K562 (cell line): ENCODE measurements at regions not wholly inside any gene's neighbourhood (a gene's known extent, or its start where the extent isn't known, plus 50 kb on each side); places are given as distances from the start of the nearest gene placed in this dataset.

Source experiments
- ATAC-seq: fragments of 200-7000 bp; cut with Tn5 transposase; 3 replicates; pipeline ENCODE4 v1.9.1; 2020; ENCODE audit warnings: moderate library complexity
- BruUV-seq: library from RNA; stranded (reverse); fragments of 400-500 nt; replicated peaks from 2 replicates; lab custom pipeline; 2021; lab: Mats Ljungman, UMichigan
- CTCF ChIA-PET: fragments of 300-600 bp; formaldehyde crosslinking; extraction: SDS; loops from one replicate; lab custom pipeline; 2021; ENCODE audit warnings: low intra/inter-chr PET ratio; lab: Yijun Ruan, JAX
- POLR2A ChIA-PET: fragments of 300-600, 350-650 bp; sonication (Branson Sonifier 250); formaldehyde crosslinking; extraction: SDS; loops from one replicate; lab custom pipeline; 2021; ENCODE audit warnings: antibody characterized with exemption, inconsistent platforms; lab: Yijun Ruan, JAX
- DNase-seq, 4 experiments: peaks; one replicate each; pipeline versions ENCODE4 v3.0.0 to v3.0.0-alpha.2; 2011 to 2018; ENCODE audit warnings: low spot score in 3 of 4, mixed read lengths in 3 of 4; ENCODE audit errors: extremely low read depth in 1 of 4
- FAIRE-seq: peaks from 2 replicates; lab custom pipeline; 2011; peaks lifted over from hg19 to GRCh38; lab: Jason Lieb, UNC
- H2AFZ ChIP-seq: 2 replicates; pipeline ENCODE4 v1.6.0; 2011; ENCODE audit warnings: low read depth, low read length, control low read depth, inconsistent platforms
- H3K27ac ChIP-seq: fragments of 200-600 bp; 3 replicates; pipeline ENCODE4 v1.8.0; 2011; ENCODE audit warnings: low read depth, mild to moderate bottlenecking, control low read depth, inconsistent platforms, low read length, moderate library complexity, mixed read lengths; ENCODE audit errors: extremely low read depth
- H3K27me3 ChIP-seq, 2 experiments: fragments of 300-600 bp in 1 of 2; 2 replicates in 1 of 2; 3 replicates in 1 of 2; pipeline versions ENCODE4 v1.6.0 to v1.8.0; 2011; ENCODE audit warnings: inconsistent platforms in 2 of 2, low read length in 2 of 2, mild to moderate bottlenecking in 1 of 2, mixed read lengths in 1 of 2, moderate library complexity in 1 of 2; ENCODE audit not compliant: control insufficient read depth in 2 of 2, insufficient read depth in 2 of 2
- H3K36me3 ChIP-seq: fragments of 300-600 bp; 3 replicates; pipeline ENCODE4 v1.8.0; 2011; ENCODE audit warnings: mild to moderate bottlenecking, low read length, inconsistent platforms; ENCODE audit not compliant: control insufficient read depth, insufficient read depth
- H3K4me1 ChIP-seq, 2 experiments: fragments of 200-600 bp in 1 of 2; replicated peaks in 1 of 2; 2 replicates in 1 of 2; 3 replicates in 1 of 2; pipeline versions ENCODE4 v1.5.1 to v1.8.0; 2011; ENCODE audit warnings: inconsistent platforms in 2 of 2, low read length in 2 of 2, mild to moderate bottlenecking in 1 of 2, mixed read lengths in 1 of 2, moderate library complexity in 1 of 2; ENCODE audit not compliant: control insufficient read depth in 2 of 2, insufficient read depth in 2 of 2
- H3K4me2 ChIP-seq: 2 replicates; pipeline ENCODE4 v1.6.1; 2011; ENCODE audit warnings: low read length, control low read depth, inconsistent platforms, mixed read lengths; ENCODE audit not compliant: insufficient read depth
- H3K4me3 ChIP-seq: fragments of 200-600 bp; sonication (generic), shearing (Covaris generic); 2 replicates; pipeline ENCODE4 v1.5.1; 2016; ENCODE audit warnings: control low read depth, inconsistent platforms
- H3K79me2 ChIP-seq: fragments of 200-600 bp; 3 replicates; pipeline ENCODE4 v1.8.0; 2011; ENCODE audit warnings: low read length, inconsistent platforms; ENCODE audit not compliant: control insufficient read depth, insufficient read depth
- H3K9ac ChIP-seq, 2 experiments: 2 replicates each; pipeline versions ENCODE4 v1.6.0 to v1.6.1; 2011; ENCODE audit warnings: low read depth in 2 of 2, low read length in 2 of 2, control low read depth in 1 of 2, inconsistent platforms in 1 of 2, mild to moderate bottlenecking in 1 of 2, mixed read lengths in 1 of 2; ENCODE audit not compliant: insufficient read depth in 1 of 2
- H3K9me1 ChIP-seq: one replicate; pipeline ENCODE4 v1.6.0; 2011; ENCODE audit warnings: inconsistent platforms, mild to moderate bottlenecking, low read length, moderate library complexity; ENCODE audit not compliant: control insufficient read depth, insufficient read depth
- H3K9me3 ChIP-seq: replicated peaks from 2 replicates; pipeline ENCODE4 v1.5.1; 2011; ENCODE audit warnings: low read depth, low read length, inconsistent platforms; ENCODE audit not compliant: control insufficient read depth, insufficient read depth
- H4K20me1 ChIP-seq: replicated peaks from 2 replicates; pipeline ENCODE4 v1.6.1; 2011; ENCODE audit warnings: low read length, inconsistent platforms, mixed read lengths; ENCODE audit not compliant: control insufficient read depth, insufficient read depth
- AFF1 ChIP-seq, 2 experiments: fragments of 450-650 bp; IDR thresholded peaks; 2 replicates each; pipeline ENCODE4 v1.6.1; 2018; ENCODE audit warnings: mild to moderate bottlenecking in 2 of 2, low read depth in 1 of 2; ENCODE audit not compliant: partially characterized antibody in 2 of 2
- CBX3 ChIP-seq, 2 experiments: IDR thresholded peaks; 1 replicate in 1 of 2; 2 replicates in 1 of 2; pipeline ENCODE4 v1.6.1; 2012; ENCODE audit warnings: inconsistent platforms in 2 of 2, low read length in 2 of 2, borderline replicate concordance in 1 of 2, control low read depth in 1 of 2
- JUN ChIP-seq, 2 experiments: sonication (generic) in 1 of 2; formaldehyde crosslinking in 1 of 2; IDR thresholded peaks; 2 replicates each; pipeline versions ENCODE4 v1.6.1 to v1.8.0; 2012 to 2022; ENCODE audit warnings: borderline replicate concordance in 2 of 2, mild to moderate bottlenecking in 2 of 2, improper control_type of control experiment in 1 of 2, low read depth in 1 of 2, low read length in 1 of 2, missing genetic modification reagents in 1 of 2
- MTF1 ChIP-seq: fragments of 250-450 bp; sonication (Bioruptor Pico); IDR thresholded peaks from 2 replicates; pipeline ENCODE4 v1.9.0; 2021; ENCODE audit warnings: moderate library complexity, mild to moderate bottlenecking, inconsistent platforms, borderline replicate concordance
- PHF21A ChIP-seq: fragments of 450-650 bp; IDR thresholded peaks from 2 replicates; pipeline ENCODE4 v1.6.1; 2017; ENCODE audit warnings: low read depth, borderline replicate concordance
- TRIM28 ChIP-seq: fragments of 450-650 bp; IDR thresholded peaks from 2 replicates; pipeline ENCODE4 v1.6.1; 2017
- ZNF586 ChIP-seq: fragments of 450-650 bp; formaldehyde crosslinking; conservative IDR thresholded peaks from 2 replicates; pipeline ENCODE4 v1.4.0; 2020; ENCODE audit warnings: mild to moderate bottlenecking, moderate library complexity
- ZNF707 ChIP-seq: fragments of 250-450 bp; sonication (Bioruptor Pico); conservative IDR thresholded peaks from 2 replicates; pipeline ENCODE4 v1.8.0; 2022; ENCODE audit warnings: inconsistent platforms, mild to moderate bottlenecking, moderate library complexity
- WGBS: fragments of 100-300 bp; shearing (Covaris generic); methylation state at CpG from one replicate; pipeline ENCODE4 v1.1.6; 2016; ENCODE audit warnings: low coverage, mixed read lengths; ENCODE audit not compliant: insufficient coverage; ENCODE audit errors: missing lambda C conversion rate; 5-methylcytosine and 5-hydroxymethylcytosine counted together
- in situ Hi-C: fragments of 300-500 bp; cut with MboI; formaldehyde crosslinking; loops from 4 replicates; pipeline ENCODE4 v1.15.0; 2018; ENCODE audit warnings: inconsistent platforms, mixed read lengths
- intact Hi-C: fragments of 100-400 bp; cut with micrococcal nuclease; formaldehyde crosslinking; loops from 2 replicates; pipeline ENCODE4 v1.14.2; 2022

GRCh38 chr7:12834782-12835181, 147.3 kb downstream of the ARL4A start:
- intact Hi-C loops, result loop anchor here (5.0 kb wide), 1 partner anchor 118 kb away; no protein-coding TSS in a partner anchor
- BruUV-seq, result no TSS peak
- Histone ChIP-seq H3K27ac (no peak overlapping the region), H3K9me3 (peaks cover 15% of the 10 kb centered on the region), H3K4me3 (no peak overlapping the region), H3K79me2 (no peaks in the 10 kb centered on the region), H3K36me3 (no peaks in the 10 kb centered on the region), H3K9ac (no peak overlapping the region), H2AFZ (no peak overlapping the region), H3K4me1 (peaks cover 0 to 2% of the 10 kb centered on the region in 2 experiments; a peak in 2 of 5 replicates), H3K4me2 (no peak overlapping the region), H3K9me1 (no peaks in the 10 kb centered on the region), H3K27me3 (no peaks in the 10 kb centered on the region), H4K20me1 (no peaks in the 10 kb centered on the region)
- ATAC-seq, result no peak
- DNase-seq, result no peak
- in situ Hi-C loops, result no loop called here
- WGBS, result 33% methylated on average over 1 of the region's 1 CpG
- ChIA-PET POLR2A (no interaction called here), CTCF (no interaction called here)
- no peak for FAIRE-seq
- TF ChIP-seq MTF1 (CRISPR knock-in tag), result no peak
- no peak for TF ChIP-seq JUN (IDR thresholded peaks at IDR 0.05; ENCODE audit: borderline replicate concordance, low read depth, low read length)
- TF ChIP-seq JUN (CRISPR knock-in tag; IDR thresholded peaks at IDR 0.05; ENCODE audit: borderline replicate concordance), result no peak
- no peak for TF ChIP-seq ZNF586
- peak; percentile 55; the same call in 1 of the 2 replicates for TF ChIP-seq TRIM28
- no peak for TF ChIP-seq AFF1 (IDR thresholded peaks at IDR 0.05; ENCODE audit: low read depth in 1 of 2, partially characterized antibody in 2 of 2)
- no peak for TF ChIP-seq PHF21A
- peak; percentile 97 for TF ChIP-seq ZNF707 (CRISPR knock-in tag)
- peak in 1 of 2 experiments; percentile 73; a peak in 1 of 3 replicates for TF ChIP-seq CBX3 (IDR thresholded peaks at IDR 0.05; ENCODE audit: borderline replicate concordance in 1 of 2, low read length in 2 of 2)
